Activated T-helper 2 cell treated with anti-CD3 and anti-CD28 coated beads, Interferon-gamma antibody, Interleukin-2, Interleukin-4, amounts not matched to agents 10 μg/mL and 5 μg/mL and 100 μg/mL, durations not matched to agents 14 hours and 24 hours and 36 hours (primary cell): ENCODE measurements at regions not wholly inside any gene's neighbourhood (a gene's known extent, or its start where the extent isn't known, plus 50 kb on each side); places are given as distances from the start of the nearest gene placed in this dataset.
"Not testable (repeated sequence)": the region's sequence is repeated elsewhere in the genome, so short reads cannot be mapped to it uniquely, and the experiment has no call there.

Source experiments
- DNase-seq: peaks from one replicate; pipeline ENCODE4 v3.0.0; 2021; ENCODE audit warnings: low spot score
- H3K27ac Mint-ChIP-seq: one replicate; pipeline ENCODE4 v1.8.0; 2021; ENCODE audit warnings: mixed read lengths
- H3K27me3 Mint-ChIP-seq: one replicate; pipeline ENCODE4 v1.8.0; 2021; ENCODE audit warnings: low read depth, mixed read lengths
- H3K36me3 Mint-ChIP-seq: one replicate; pipeline ENCODE4 v1.8.0; 2021; ENCODE audit warnings: low read depth, mixed read lengths
- H3K4me1 Mint-ChIP-seq: one replicate; pipeline ENCODE4 v1.8.0; 2021; ENCODE audit warnings: low read depth, mixed read lengths
- H3K4me3 Mint-ChIP-seq: one replicate; pipeline ENCODE4 v1.8.0; 2021; ENCODE audit warnings: low read depth, mild to moderate bottlenecking, moderate library complexity, mixed read lengths
- H3K9me3 Mint-ChIP-seq: one replicate; pipeline ENCODE4 v1.8.0; 2021; ENCODE audit warnings: mixed read lengths
- intact Hi-C: fragments of 100-400 bp; cut with micrococcal nuclease; formaldehyde crosslinking; loops from one replicate; pipeline ENCODE4 v1.15.1; 2023

DNA sequence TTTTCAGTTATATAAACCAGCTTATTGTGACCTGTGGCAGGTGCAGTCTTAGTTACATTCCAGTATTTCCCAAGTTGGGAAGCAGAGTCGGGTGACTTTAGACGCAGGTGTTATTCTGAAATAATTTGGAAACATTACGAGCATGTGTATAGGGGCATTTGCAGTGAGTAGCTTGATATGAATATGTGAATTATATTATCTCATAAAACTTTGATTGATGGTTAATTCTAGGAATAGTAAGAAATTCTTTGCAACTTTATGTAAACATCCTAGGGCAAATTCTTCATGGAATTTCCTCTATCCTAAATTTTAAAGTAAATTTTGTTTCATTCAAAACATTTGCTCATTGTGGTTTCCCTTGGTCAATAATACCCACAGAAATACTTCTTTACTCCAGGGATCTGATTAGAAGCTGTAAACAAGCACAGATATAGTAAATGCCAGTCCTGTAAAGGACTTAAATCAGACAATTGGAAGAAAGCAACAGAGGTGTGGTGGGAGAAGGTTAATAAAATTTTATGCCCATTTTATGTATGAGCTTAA, 580.6 kb upstream of the CDH2 start:
- H3K4me3 Mint-ChIP-seq = no peak overlapping the region
- H3K27me3 Mint-ChIP-seq = no peaks in the 10 kb centered on the region
- H3K9me3 Mint-ChIP-seq = peaks cover 4% of the 10 kb centered on the region
- no peaks in the 10 kb centered on the region for H3K36me3 Mint-ChIP-seq
- no peak overlapping the region for H3K27ac Mint-ChIP-seq
- DNase-seq = no peak
- no peaks in the 10 kb centered on the region for H3K4me1 Mint-ChIP-seq
- intact Hi-C loops = no loop called here

DNA sequence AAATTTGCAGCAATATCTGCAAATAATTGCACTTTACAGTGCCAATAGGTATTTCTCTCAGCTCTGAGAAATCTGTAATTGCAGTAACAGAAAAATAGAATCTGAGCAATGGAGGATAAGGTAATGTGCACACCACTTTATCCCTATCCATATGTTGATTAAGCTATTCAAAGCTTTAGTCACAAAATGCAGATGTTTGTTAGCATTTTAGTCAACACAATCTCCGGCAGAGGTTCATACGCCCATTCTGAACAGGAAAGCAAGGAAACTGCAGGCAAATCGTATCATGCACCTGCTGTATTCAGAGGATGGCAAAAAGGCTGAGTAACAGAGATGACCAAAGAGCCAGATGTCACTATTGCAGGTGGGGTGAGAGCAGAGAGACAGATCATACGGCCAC, 566.2 kb upstream of the CDH2 start:
- H3K4me3 Mint-ChIP-seq = no peak overlapping the region
- no peak overlapping the region for H3K27ac Mint-ChIP-seq
- H3K36me3 Mint-ChIP-seq = no peaks in the 10 kb centered on the region
- no peaks in the 10 kb centered on the region for H3K4me1 Mint-ChIP-seq
- intact Hi-C loops = no loop called here
- peaks cover 8% of the 10 kb centered on the region for H3K9me3 Mint-ChIP-seq
- no peaks in the 10 kb centered on the region for H3K27me3 Mint-ChIP-seq
- no peak for DNase-seq

DNA sequence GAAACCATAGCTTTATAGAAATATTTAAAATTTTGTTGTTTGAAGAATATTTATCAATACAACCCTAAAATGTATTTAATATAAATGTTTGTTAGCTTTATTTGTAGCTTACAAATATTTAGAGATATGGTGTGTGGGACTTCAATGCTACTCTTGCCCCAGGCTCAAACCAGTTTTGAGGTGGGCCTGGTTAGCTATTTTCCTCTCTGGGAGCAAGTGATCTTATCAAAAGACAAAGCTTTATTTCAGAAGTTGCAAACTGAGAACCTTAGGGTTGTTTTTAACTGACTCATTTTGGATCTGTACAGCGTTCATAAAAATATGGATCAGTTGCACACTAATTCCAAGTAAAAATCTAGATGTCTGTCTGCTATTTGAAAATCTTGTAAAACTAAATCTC, 563.6 kb upstream of the CDH2 start:
- Mint-ChIP-seq H3K4me3 (no peak overlapping the region), H3K36me3 (no peaks in the 10 kb centered on the region), H3K4me1 (no peaks in the 10 kb centered on the region), H3K27me3 (no peaks in the 10 kb centered on the region), H3K9me3 (peaks cover 4% of the 10 kb centered on the region), H3K27ac (no peak overlapping the region)
- intact Hi-C loops = no loop called here
- DNase-seq = no peak

DNA sequence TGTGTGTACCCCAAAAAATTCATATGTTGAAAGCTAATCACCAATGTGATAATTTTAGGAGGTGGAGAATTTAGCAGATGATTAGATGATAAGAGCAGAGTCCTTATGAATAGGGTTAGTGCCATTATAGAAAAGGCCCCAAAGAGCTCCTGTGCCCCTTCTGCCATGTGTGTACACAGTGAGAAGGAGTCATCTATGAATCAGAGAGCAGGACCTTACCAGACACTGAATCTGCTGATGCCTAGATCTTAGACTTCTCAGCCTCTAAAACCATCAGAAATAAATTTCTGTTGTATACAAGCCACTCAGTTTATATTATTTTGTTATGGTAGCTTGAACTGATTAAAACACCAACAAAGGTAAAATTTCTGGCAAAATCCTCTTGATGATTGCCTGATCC, 560.0 kb upstream of the CDH2 start:
- Mint-ChIP-seq H3K27me3 (no peaks in the 10 kb centered on the region), H3K36me3 (no peaks in the 10 kb centered on the region), H3K4me1 (no peaks in the 10 kb centered on the region), H3K9me3 (peaks cover 4% of the 10 kb centered on the region), H3K4me3 (no peak overlapping the region), H3K27ac (no peak overlapping the region)
- intact Hi-C loops = no loop called here
- DNase-seq = no peak

DNA sequence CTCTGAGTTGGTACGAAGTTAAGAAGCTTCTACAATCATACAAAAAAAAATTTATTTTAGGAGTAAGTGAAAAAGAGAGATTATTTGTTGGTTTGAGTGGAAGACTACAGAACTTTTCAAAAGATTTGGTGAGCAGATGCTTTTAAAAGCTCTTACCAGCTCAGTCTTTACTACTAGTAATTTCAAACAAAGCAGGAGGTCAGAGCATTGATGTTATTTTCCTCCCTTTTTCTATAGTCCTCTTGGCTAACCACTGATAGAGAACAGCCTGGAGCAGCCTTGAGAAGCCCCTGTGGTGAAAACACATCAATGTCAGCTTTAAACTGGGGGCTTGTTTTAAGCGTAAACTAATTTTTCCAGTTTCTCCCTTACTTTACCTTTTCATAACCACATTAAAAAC, 559.3 kb upstream of the CDH2 start:
- intact Hi-C loops = no loop called here
- Mint-ChIP-seq H3K4me3 (no peak overlapping the region), H3K27me3 (no peaks in the 10 kb centered on the region), H3K27ac (no peak overlapping the region), H3K4me1 (no peaks in the 10 kb centered on the region), H3K9me3 (peaks cover 6% of the 10 kb centered on the region), H3K36me3 (no peaks in the 10 kb centered on the region)
- DNase-seq = no peak

DNA sequence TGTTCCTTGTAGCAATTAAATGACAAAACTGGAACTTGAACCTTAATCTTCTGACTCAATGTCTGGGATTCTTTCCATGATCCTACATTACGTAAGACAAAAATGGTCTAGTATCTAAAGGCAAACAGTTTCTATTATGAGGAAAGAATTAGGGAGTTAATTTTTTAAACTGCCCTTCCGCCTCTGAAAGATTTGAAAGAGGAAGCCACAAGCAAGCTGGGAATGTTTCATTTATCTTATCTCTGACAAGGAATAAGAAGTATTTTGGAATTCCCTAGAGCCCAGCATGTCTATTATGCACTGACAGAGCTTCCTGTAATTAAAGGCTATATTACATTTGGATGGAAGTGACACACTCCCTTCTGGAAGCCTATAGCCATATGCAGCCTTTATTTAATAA, 558.8 kb upstream of the CDH2 start:
- no peaks in the 10 kb centered on the region for H3K4me1 Mint-ChIP-seq
- intact Hi-C loops = no loop called here
- no peak overlapping the region for H3K4me3 Mint-ChIP-seq
- no peak for DNase-seq
- H3K9me3 Mint-ChIP-seq = peaks cover 8% of the 10 kb centered on the region
- H3K27me3 Mint-ChIP-seq = no peaks in the 10 kb centered on the region
- H3K36me3 Mint-ChIP-seq = no peaks in the 10 kb centered on the region
- H3K27ac Mint-ChIP-seq = no peak overlapping the region

DNA sequence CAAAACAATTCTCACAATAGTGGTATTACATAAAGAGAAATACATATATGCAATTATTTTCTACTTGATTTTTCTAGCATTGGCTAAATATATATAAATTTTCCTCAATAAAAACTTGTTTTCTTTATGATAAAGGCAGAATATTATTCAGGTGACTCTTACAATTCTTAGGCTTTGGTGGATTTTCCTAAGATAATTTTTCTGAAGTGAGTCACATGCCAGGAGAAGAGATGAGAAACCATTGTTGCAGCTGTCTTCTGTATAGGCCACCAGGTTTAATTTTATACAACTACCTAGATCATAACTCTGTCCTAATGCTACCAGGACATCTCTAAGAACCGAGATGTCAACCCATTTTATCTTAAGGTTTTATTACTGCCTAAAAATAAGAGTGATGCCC, 552.4 kb upstream of the CDH2 start:
- Mint-ChIP-seq H3K36me3 (no peaks in the 10 kb centered on the region), H3K27me3 (no peaks in the 10 kb centered on the region), H3K27ac (no peak overlapping the region), H3K4me3 (no peak overlapping the region), H3K4me1 (no peaks in the 10 kb centered on the region), H3K9me3 (peaks cover 8% of the 10 kb centered on the region)
- no peak for DNase-seq
- intact Hi-C loops = no loop called here

DNA sequence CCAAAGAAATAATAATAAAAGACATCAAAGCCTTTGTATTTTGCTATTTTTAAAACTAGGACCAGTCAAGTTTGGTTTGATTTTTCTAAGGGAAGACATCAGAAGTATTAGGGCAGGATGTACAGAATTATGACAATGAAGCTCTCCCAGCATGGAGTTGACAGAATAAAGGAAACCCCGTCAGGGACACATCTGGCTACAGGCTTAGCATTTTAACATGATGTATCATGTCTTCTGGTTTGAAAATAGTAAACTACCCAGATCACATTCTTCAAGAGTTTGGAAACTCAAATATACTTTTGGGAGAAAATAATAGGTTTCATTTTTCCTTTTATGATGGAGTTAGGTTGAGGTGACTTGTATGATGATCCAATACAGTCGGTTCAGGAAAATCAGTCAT, 552.0 kb upstream of the CDH2 start:
- H3K9me3 Mint-ChIP-seq = peaks cover 8% of the 10 kb centered on the region
- H3K4me1 Mint-ChIP-seq = no peaks in the 10 kb centered on the region
- no peaks in the 10 kb centered on the region for H3K27me3 Mint-ChIP-seq
- no peak for DNase-seq
- no peak overlapping the region for H3K4me3 Mint-ChIP-seq
- H3K36me3 Mint-ChIP-seq = no peaks in the 10 kb centered on the region
- intact Hi-C loops = no loop called here
- no peak overlapping the region for H3K27ac Mint-ChIP-seq

DNA sequence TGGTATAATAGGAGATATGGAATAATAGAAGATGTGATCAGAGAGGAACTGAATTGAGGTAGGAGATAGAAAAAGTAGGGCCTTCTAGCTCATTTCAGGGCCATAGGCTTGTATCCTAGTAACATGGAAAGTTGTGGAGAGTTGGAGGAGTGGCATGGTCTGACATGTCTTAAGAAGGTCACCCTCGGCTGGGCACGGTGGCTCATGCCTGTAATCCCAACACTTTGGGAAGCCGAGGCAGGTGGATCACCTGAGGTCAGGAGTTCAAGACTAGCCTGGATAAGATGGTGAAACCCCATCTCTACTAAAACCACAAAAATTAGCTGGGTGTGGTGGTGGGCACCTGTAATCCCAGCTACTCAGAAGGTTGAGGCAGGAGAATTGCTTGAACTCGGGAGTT, 550.3 kb upstream of the CDH2 start:
- H3K36me3 Mint-ChIP-seq, DNase-seq, H3K4me1 Mint-ChIP-seq, H3K27ac Mint-ChIP-seq, H3K9me3 Mint-ChIP-seq, intact Hi-C loops, H3K4me3 Mint-ChIP-seq, H3K27me3 Mint-ChIP-seq: not testable (repeated sequence)

DNA sequence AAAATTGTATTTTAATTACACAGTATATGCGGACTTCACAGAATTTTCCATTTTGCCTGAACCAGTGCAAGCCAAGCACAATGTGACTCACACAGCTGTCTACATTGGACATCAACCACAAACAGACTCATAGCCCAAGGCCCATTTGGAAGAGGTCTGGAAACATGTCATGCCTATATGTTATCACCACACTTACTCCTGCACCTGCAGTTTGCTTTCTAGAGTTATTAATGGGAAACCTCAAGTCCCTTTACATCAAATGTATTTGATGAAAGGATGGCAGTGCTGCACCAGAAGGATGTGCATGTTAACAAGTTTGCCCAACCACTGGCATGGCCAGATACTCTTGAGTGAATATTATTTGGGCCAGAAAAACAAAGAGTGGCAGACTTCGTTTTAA, 548.9 kb upstream of the CDH2 start:
- no peaks in the 10 kb centered on the region for H3K4me1 Mint-ChIP-seq
- H3K27ac Mint-ChIP-seq = no peak overlapping the region
- intact Hi-C loops = no loop called here
- H3K27me3 Mint-ChIP-seq = no peaks in the 10 kb centered on the region
- no peak for DNase-seq
- no peaks in the 10 kb centered on the region for H3K9me3 Mint-ChIP-seq
- no peak overlapping the region for H3K4me3 Mint-ChIP-seq
- no peaks in the 10 kb centered on the region for H3K36me3 Mint-ChIP-seq

DNA sequence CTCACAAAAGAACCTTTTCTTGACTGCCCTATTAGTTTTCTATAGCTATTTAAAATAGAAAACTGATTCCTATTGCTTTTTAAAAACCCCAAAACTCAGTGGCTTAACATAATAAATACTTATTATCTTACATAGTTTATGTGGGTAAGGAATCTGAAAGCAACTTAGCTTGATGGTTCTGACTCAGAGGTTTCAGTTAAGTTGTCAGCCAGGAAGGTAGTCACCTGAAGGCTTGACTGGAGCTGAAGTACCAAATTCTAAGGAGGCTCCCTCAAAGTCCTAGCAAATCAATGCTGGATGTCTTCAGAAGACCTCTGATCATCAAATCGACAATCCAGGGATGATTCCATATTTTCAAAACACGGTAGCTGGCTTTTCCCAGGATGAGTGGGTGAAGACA, 546.6 kb upstream of the CDH2 start:
- intact Hi-C loops = no loop called here
- Mint-ChIP-seq H3K4me3 (no peak overlapping the region), H3K4me1 (no peaks in the 10 kb centered on the region), H3K27ac (no peak overlapping the region), H3K36me3 (no peaks in the 10 kb centered on the region), H3K9me3 (no peaks in the 10 kb centered on the region), H3K27me3 (no peaks in the 10 kb centered on the region)
- no peak for DNase-seq

DNA sequence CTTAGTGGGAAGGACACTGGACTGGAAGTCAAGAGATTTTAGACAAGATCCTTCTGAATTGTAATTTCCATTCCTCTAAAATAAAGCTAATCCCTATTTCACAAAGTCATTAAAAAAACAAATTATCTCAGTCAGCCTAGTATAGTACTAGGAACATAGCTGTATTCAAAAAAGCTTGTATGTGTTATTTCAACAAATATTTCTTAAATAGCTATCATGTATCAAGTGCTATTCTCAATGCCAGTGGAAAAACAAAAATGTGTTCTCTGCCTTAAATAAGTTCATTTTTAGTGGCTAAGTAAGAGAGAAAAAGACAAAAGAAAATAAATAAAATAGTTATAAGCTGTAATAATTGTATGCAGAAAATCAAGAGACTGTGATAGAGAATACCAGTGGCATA, 541.8 kb upstream of the CDH2 start:
- no peaks in the 10 kb centered on the region for H3K27me3 Mint-ChIP-seq
- H3K9me3 Mint-ChIP-seq = peaks cover 10% of the 10 kb centered on the region
- no peaks in the 10 kb centered on the region for H3K4me1 Mint-ChIP-seq
- no peak for DNase-seq
- intact Hi-C loops = no loop called here
- no peak overlapping the region for H3K27ac Mint-ChIP-seq
- no peak overlapping the region for H3K4me3 Mint-ChIP-seq
- no peaks in the 10 kb centered on the region for H3K36me3 Mint-ChIP-seq

DNA sequence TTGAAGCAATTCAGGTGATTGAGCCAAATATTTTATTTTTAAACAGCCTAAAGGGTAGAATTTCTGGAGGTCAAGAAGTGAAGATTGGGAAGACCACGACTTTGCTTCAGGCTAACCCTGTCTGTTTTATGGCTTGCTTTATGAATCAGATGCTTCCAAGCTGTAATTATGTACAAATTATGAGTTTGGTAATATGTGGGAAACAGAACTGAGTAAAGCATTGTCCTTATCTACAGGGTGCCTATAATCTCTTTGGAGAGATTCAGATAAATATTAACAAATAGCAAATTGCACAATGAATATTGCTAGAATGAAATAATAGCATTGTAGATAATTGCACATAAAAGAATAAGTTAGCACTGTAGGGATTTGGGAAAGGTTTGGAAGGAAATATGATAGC, 539.4 kb upstream of the CDH2 start:
- no peaks in the 10 kb centered on the region for H3K4me1 Mint-ChIP-seq
- no peaks in the 10 kb centered on the region for H3K36me3 Mint-ChIP-seq
- no peak overlapping the region for H3K4me3 Mint-ChIP-seq
- H3K9me3 Mint-ChIP-seq = peaks cover 13% of the 10 kb centered on the region
- no peak for DNase-seq
- no peak overlapping the region for H3K27ac Mint-ChIP-seq
- intact Hi-C loops = no loop called here
- H3K27me3 Mint-ChIP-seq = no peaks in the 10 kb centered on the region

DNA sequence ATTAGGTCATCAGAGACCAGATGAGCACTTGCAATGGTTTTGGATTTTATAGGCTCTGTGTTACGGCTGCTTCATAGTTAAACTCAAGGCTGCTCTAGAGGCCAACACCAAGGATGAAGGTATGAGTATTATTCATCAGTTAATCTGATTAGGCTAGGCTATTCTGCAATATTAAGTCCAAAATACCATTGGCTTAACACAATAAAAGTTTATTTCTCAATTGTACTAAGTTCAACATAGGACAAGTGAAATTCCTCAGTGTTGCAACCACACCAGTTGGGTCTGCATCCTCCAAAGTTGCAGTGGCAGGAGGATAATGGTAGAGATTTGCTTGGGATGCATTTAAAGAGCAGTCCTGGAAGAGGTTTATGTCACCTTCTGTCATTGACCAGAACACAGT, 538.3 kb upstream of the CDH2 start:
- peaks cover 13% of the 10 kb centered on the region for H3K9me3 Mint-ChIP-seq
- no peak for DNase-seq
- H3K4me1 Mint-ChIP-seq = no peaks in the 10 kb centered on the region
- H3K27me3 Mint-ChIP-seq = no peaks in the 10 kb centered on the region
- H3K27ac Mint-ChIP-seq = no peak overlapping the region
- H3K4me3 Mint-ChIP-seq = no peak overlapping the region
- intact Hi-C loops = no loop called here
- H3K36me3 Mint-ChIP-seq = no peaks in the 10 kb centered on the region
